ENCODE measurements at regions not wholly inside any gene's neighbourhood (a gene's known extent, or its start where the extent isn't known, plus 50 kb on each side); places are given as distances from the start of the nearest gene placed in this dataset.

DNA sequence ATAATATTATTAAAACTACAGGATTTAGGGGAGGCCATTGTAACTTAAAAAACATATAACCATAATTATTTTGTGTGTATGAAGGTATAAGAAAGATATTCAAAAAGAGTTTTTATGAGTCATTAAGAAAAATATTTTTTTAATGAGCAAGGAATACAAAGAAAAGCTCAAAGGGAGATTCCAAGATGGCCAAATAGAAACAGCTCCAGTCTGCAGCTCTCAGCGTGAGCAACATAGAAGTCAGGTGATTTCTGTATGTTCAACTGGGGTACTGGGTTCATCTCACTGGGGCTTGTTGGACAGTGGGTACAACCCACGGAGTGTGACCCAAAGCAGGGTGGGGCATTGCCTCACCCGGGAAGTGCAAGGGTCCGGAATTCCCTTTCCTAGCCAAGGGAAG is 336.1 kb downstream of the TBL1XR1 start:
- H3K27me3 ChIP-seq (ENCODE audit: control insufficient read depth, insufficient read depth, low read length) = no peaks in the 10 kb centered on the region
- H3K36me3 ChIP-seq (ENCODE audit: control insufficient read depth, insufficient read depth, low read length) = no peaks in the 10 kb centered on the region
- no peak for DNase-seq (ENCODE audit: low read depth)
- TF ChIP-seq, protein P1, sequence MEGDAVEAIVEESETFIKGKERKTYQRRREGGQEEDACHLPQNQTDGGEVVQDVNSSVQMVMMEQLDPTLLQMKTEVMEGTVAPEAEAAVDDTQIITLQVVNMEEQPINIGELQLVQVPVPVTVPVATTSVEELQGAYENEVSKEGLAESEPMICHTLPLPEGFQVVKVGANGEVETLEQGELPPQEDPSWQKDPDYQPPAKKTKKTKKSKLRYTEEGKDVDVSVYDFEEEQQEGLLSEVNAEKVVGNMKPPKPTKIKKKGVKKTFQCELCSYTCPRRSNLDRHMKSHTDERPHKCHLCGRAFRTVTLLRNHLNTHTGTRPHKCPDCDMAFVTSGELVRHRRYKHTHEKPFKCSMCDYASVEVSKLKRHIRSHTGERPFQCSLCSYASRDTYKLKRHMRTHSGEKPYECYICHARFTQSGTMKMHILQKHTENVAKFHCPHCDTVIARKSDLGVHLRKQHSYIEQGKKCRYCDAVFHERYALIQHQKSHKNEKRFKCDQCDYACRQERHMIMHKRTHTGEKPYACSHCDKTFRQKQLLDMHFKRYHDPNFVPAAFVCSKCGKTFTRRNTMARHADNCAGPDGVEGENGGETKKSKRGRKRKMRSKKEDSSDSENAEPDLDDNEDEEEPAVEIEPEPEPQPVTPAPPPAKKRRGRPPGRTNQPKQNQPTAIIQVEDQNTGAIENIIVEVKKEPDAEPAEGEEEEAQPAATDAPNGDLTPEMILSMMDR (IDR thresholded peaks at IDR 0.05; ENCODE audit: insufficient read depth, low read length, poor library complexity, severe bottlenecking) = no peak
- no peak overlapping the region for H3K4me3 ChIP-seq (ENCODE audit: low read depth, low read length)

DNA sequence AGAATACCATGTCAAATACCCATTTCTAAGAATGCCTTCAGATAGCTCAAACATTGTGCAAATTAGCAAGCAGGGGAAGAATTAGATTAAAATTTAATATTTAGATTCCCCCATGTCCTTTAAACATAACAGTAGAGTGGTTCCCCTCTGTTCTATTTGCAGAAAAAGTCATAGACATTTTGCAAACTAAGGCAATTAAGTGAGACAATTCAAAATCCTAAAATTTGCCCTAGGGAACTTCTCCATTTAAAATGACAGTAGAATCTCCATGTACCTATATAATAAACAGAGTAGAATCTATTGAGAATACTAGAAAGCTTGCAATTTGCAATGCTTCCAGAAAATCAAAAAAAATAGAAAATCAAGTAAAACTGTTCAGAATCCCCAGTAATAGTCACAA is 340.6 kb downstream of the TBL1XR1 start:
- Histone ChIP-seq H3K27me3 (ENCODE audit: control insufficient read depth, insufficient read depth, low read length) (no peaks in the 10 kb centered on the region), H3K4me3 (ENCODE audit: low read depth, low read length) (no peak overlapping the region), H3K36me3 (ENCODE audit: control insufficient read depth, insufficient read depth, low read length) (no peaks in the 10 kb centered on the region)
- no peak for DNase-seq (ENCODE audit: low read depth)
- TF ChIP-seq, protein P1 (IDR thresholded peaks at IDR 0.05; ENCODE audit: insufficient read depth, low read length, poor library complexity, severe bottlenecking) = no peak

DNA sequence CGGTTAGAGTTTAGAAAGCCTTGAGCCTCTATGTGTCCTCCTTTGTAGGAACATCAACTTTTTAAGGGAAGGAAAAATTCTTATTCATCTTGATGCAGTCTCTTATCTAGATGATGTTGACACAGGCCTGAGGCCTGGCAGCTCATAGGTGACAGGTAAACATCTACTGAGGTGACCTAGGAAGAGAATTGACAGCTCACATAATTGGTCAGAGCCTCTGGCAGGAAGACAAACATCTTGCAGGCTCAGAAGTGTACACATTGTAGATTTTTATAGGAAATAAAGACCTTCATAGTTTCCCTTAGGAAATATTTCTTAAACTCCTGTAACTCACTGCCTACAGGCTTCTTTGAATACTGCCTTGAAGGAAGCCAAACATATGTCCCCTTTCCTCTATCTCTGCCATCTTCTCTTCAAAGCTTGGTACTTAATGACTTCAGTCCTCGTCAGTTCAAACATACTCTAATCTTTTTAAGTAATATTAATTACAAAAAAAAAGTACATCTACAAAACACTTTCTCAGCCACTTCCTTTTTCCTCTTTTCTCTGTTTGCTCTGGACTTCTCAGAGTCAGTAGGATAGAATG is 341.3 kb downstream of the TBL1XR1 start:
- no peak for DNase-seq (ENCODE audit: low read depth)
- H3K27me3 ChIP-seq (ENCODE audit: control insufficient read depth, insufficient read depth, low read length) = no peaks in the 10 kb centered on the region
- no peaks in the 10 kb centered on the region for H3K36me3 ChIP-seq (ENCODE audit: control insufficient read depth, insufficient read depth, low read length)
- TF ChIP-seq, protein P1 (IDR thresholded peaks at IDR 0.05; ENCODE audit: insufficient read depth, low read length, poor library complexity, severe bottlenecking) = no peak
- H3K4me3 ChIP-seq (ENCODE audit: low read depth, low read length) = no peak overlapping the region

DNA sequence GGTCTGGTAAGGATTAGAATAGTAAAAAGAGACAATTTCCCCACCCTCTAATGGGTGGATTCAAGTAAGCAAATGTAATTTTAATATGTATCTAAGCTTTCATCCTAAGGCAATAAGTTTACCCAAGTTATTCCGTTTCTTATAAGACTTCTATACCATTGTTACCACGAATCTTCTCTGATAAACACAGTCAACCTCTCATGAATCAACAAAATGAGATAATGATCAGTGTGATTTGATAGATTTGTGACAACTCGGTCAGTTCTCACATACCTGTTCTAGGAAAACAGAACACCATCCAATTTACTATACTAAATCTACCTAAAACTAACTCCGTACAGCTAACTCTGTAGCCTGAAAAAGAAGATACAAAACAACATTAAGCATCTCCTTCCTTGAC is 342.1 kb downstream of the TBL1XR1 start:
- Histone ChIP-seq H3K4me3 (ENCODE audit: low read depth, low read length) (no peak overlapping the region), H3K27me3 (ENCODE audit: control insufficient read depth, insufficient read depth, low read length) (no peaks in the 10 kb centered on the region), H3K36me3 (ENCODE audit: control insufficient read depth, insufficient read depth, low read length) (no peaks in the 10 kb centered on the region)
- no peak for DNase-seq (ENCODE audit: low read depth)
- TF ChIP-seq, protein P1 (IDR thresholded peaks at IDR 0.05; ENCODE audit: insufficient read depth, low read length, poor library complexity, severe bottlenecking) = no peak

DNA sequence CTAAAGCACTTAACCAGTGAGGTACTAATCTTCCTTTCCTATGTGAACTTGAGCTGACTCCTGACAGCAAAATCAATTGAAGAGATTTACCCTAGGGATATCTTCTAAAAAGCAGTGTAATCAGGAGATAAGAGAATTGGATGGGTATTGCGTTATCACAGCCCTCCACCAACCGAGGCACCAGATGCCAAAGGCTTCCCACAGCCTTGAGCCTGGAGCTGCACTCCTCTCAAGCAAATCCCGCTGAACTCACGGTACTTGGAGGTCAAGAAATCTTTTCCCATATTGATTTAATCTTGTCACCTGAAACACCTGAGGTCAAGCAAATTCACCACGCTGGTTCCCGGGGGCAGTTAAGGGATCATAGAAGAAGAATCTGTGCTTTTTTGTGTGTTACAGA is 346.8 kb downstream of the TBL1XR1 start:
- TF ChIP-seq, protein P1 (IDR thresholded peaks at IDR 0.05; ENCODE audit: insufficient read depth, low read length, poor library complexity, severe bottlenecking) = no peak
- Histone ChIP-seq H3K4me3 (ENCODE audit: low read depth, low read length) (no peak overlapping the region), H3K36me3 (ENCODE audit: control insufficient read depth, insufficient read depth, low read length) (no peaks in the 10 kb centered on the region), H3K27me3 (ENCODE audit: control insufficient read depth, insufficient read depth, low read length) (no peaks in the 10 kb centered on the region)
- DNase-seq (ENCODE audit: low read depth) = no peak

Data from kidney epithelial cell (primary cell).